Adrenal gland (tissue), 9 donors: ENCODE measurements at regions not wholly inside any gene's neighbourhood (a gene's known extent, or its start where the extent isn't known, plus 50 kb on each side); places are given as distances from the start of the nearest gene placed in this dataset.
"Not testable (repeated sequence)": the region's sequence is repeated elsewhere in the genome, so short reads cannot be mapped to it uniquely, and the experiment has no call there.

Experiments
- DNase-seq, 7 donors: peaks; one replicate each; pipeline ENCODE4 v3.0.0-alpha.2; 2019 to 2020
- H3K27ac ChIP-seq, 5 donors: fragments of 200-600 bp; sonication (generic) in 4 of 5; 1 replicate in 3 of 5; 2 replicates in 2 of 5; pipeline versions ENCODE4 v1.5.1 to v1.8.0; 2016 to 2020; ENCODE audit warnings: mild to moderate bottlenecking in 1 of 5
- H3K27me3 ChIP-seq: fragments of 200-600 bp; 2 replicates; pipeline ENCODE4 v1.8.0; 2021
- H3K36me3 ChIP-seq, 2 donors: fragments of 200-600 bp; replicated peaks in 1 of 2; 1 replicate in 1 of 2; 2 replicates in 1 of 2; pipeline versions ENCODE4 v1.5.1 to v1.8.0; 2018 to 2022
- H3K4me1 ChIP-seq, 2 donors: fragments of 200-600 bp; replicated peaks in 1 of 2; 1 replicate in 1 of 2; 2 replicates in 1 of 2; pipeline versions ENCODE4 v1.5.1 to v1.8.0; 2018 to 2021
- H3K4me3 ChIP-seq, 4 donors: fragments of 200-600 bp; sonication (generic) in 3 of 4; one replicate each; pipeline ENCODE4 v1.5.1; 2016 to 2018
- H3K9me3 ChIP-seq, 3 donors: fragments of 200-600 bp; sonication (generic) in 1 of 3; replicated peaks in 1 of 3; 1 replicate in 2 of 3; 2 replicates in 1 of 3; pipeline versions ENCODE4 v1.5.1 to v1.8.0; 2016 to 2021
- CTCF ChIP-seq, 6 experiments: fragments of 450-650 bp in 4 of 6; fragments of 200-600 bp in 2 of 6; sonication (generic) in 1 of 6; IDR thresholded peaks; 1 replicate in 5 of 6; 2 replicates in 1 of 6; pipeline versions ENCODE4 v1.5.1 to v1.8.0; 2016 to 2021; ENCODE audit warnings: antibody characterized with exemption in 6 of 6, mild to moderate bottlenecking in 2 of 6, moderate library complexity in 1 of 6
- POLR2A ChIP-seq, 2 donors: fragments of 450-650 bp; IDR thresholded peaks; one replicate each; pipeline ENCODE4 v1.6.1; 2017; ENCODE audit warnings: antibody characterized with exemption in 2 of 2, mild to moderate bottlenecking in 2 of 2, moderate library complexity in 1 of 2
- WGBS, 4 donors: extraction: QIAGEN DNeasy Blood & Tissue Kit in 2 of 4; methylation state at CpG; one replicate each; pipeline versions ENCODE4 v1.1.5 to v1.1.7; 2013 to 2017; 5-methylcytosine and 5-hydroxymethylcytosine counted together
- intact Hi-C, 2 donors: fragments of 100-400 bp; cut with DNase I; formaldehyde crosslinking; loops; one replicate each; pipeline versions ENCODE4 v1.14.1 to v1.15.0; 2022 to 2023
- donor health status: healthy with polysubstance abuse.
- donor health status: Bipolar disorder and iron deficiency.
- donor health status: DM: yes; HTN: yes; CAD: no.
- donor health status: DM: no; HTN: no; CAD: no.
- donor health status: DM: no; HTN: no; CAD: no.

DNA sequence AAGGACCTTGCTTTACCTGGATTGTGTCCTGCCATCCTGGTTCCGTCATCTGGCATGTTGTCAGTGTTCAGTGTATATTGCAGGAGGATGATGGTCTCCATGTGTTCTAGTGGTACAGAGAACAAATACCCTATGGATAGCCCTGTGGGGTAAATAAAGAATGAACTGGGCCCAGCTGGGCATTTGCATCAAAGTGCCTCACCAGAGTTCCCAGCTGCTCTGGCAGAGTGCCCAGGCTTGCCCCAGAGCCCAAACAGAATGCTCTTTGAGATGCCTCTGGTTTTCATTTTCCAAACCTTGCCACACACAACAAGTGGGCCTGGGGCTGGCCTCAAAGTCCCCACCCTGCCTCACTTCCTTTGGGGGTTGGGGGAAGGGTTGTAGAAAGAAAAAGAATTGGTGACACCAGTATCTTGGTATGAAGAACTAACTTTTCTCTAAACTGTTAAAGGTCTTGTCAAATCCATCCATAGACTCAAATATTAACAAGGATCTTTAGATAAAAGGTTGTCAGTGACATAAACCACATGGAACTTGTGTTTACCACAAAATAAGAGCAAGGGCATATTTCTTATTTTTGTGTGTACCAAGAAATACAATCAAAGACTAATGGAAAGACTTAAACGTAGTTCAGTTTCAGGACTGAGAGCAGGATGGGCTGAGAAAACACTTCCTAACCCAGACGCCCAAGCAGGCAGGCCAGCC, 82.2 kb downstream of the LMO4 start:
- WGBS, 4 donors = 78 to 87% (median 80%) methylated on average over 3 of the region's 3 CpGs
- TF ChIP-seq POLR2A (IDR thresholded peaks at IDR 0.05) (no peak), CTCF (IDR thresholded peaks at IDR 0.05) (no peak)
- no peaks in the 10 kb centered on the region for H3K9me3 ChIP-seq
- intact Hi-C loops = no loop called here
- H3K4me1 ChIP-seq = no peaks in the 10 kb centered on the region
- no peaks in the 10 kb centered on the region for H3K36me3 ChIP-seq
- no peak overlapping the region for H3K4me3 ChIP-seq
- H3K27ac ChIP-seq = no peak overlapping the region
- peak in 2 of 7 donors; percentile 12 to 22 for DNase-seq
- no peaks in the 10 kb centered on the region for H3K27me3 ChIP-seq

DNA sequence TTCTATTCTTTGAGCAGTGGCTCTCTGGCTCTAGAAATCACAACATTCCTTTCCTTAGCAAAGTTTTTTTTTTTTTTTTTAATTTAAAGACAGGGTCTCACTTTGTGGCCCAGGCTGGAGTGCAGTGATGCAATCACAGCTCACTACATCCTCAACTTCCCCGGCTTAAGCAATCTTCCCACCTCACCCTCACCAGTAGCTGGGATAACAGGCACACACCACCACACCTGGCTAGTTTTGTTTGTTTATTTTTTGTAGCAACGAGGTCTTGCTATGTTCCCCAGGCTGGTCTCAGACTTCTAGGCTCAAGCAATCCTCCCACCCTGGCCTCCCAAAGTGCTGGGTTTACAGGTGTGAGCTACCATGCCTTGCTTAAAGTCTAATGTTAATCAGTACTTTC, 85.2 kb downstream of the LMO4 start:
- WGBS, 4 donors = 69 to 79% (median 71%) methylated on average over 2 of the region's 2 CpGs
- H3K4me1 ChIP-seq, H3K4me3 ChIP-seq, intact Hi-C loops, H3K9me3 ChIP-seq, H3K27ac ChIP-seq, DNase-seq, H3K36me3 ChIP-seq, H3K27me3 ChIP-seq: not testable (repeated sequence)

GRCh38 chr1:87418048-87418447, 89.4 kb downstream of the LMO4 start:
- no peak overlapping the region for H3K27ac ChIP-seq

DNA sequence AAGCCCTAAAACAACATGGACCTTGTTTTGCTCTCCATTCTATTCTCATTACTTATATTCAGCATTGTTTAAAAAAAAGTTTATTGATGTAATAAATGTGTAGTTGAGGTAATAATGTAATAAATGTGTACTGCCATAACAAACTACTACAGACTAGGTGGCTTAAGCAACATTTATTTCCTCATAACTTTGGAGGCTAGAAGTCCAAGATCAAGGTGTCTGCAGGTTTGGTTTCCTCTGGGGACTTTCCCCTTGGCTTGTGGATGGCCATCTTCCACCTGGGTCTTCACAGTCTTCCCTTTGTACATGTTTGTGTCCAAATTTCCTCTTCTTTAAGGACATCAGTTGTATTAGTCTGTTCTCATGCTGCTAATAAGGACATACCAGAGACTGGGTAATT, 93.1 kb downstream of the LMO4 start:
- H3K27ac ChIP-seq = no peak overlapping the region
- H3K9me3 ChIP-seq = no peaks in the 10 kb centered on the region
- DNase-seq = no peak
- H3K4me1 ChIP-seq = no peaks in the 10 kb centered on the region
- H3K27me3 ChIP-seq = no peaks in the 10 kb centered on the region
- H3K4me3 ChIP-seq = no peak overlapping the region
- TF ChIP-seq CTCF (IDR thresholded peaks at IDR 0.05) = no peak
- no peak for TF ChIP-seq POLR2A (IDR thresholded peaks at IDR 0.05)
- H3K36me3 ChIP-seq = no peaks in the 10 kb centered on the region
- intact Hi-C loops = no loop called here

More at GRCh38 chr1:87418048-87418447, 89.4 kb downstream of the LMO4 start:
- WGBS, 4 donors = 58 to 81% (median 69%) methylated on average over 3 of the region's 3 CpGs
- no peak for TF ChIP-seq CTCF (IDR thresholded peaks at IDR 0.05)
- no peak for TF ChIP-seq POLR2A (IDR thresholded peaks at IDR 0.05)
- Histone ChIP-seq H3K4me1 (no peaks in the 10 kb centered on the region), H3K4me3 (no peak overlapping the region), H3K9me3 (no peaks in the 10 kb centered on the region), H3K36me3 (no peaks in the 10 kb centered on the region), H3K27me3 (no peaks in the 10 kb centered on the region)
- no peak for DNase-seq
- intact Hi-C loops = no loop called here

DNA sequence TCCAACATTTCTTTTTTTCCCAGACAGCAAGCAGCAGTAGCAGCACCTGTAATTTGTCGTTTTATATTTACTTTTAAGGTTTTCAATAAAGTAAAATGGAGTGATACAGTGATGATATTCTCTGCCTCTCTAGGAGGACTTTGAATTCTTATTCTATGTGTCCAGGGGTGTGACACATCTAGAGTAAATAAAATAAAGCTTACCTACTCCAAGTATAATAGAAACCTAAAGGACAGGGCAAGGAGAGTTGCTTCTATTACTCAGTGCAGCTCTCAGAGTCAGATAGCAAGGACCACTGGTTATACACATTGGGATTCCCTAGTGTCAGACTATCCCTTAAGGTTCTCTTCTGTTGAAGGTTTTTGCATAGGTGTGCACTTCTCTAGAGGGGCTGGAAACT, 95.9 kb downstream of the LMO4 start:
- Histone ChIP-seq H3K4me3 (no peak overlapping the region), H3K9me3 (no peaks in the 10 kb centered on the region), H3K36me3 (no peaks in the 10 kb centered on the region), H3K4me1 (no peaks in the 10 kb centered on the region), H3K27me3 (no peaks in the 10 kb centered on the region), H3K27ac (no peak overlapping the region)
- intact Hi-C loops = no loop called here
- 74 to 93% (median 85%) methylated on average over 1 of the region's 1 CpG for WGBS, 4 donors
- TF ChIP-seq POLR2A (IDR thresholded peaks at IDR 0.05) (no peak), CTCF (IDR thresholded peaks at IDR 0.05) (no peak)
- no peak for DNase-seq
